RWPE2 (cell line): ENCODE measurements at regions not wholly inside any gene's neighbourhood (a gene's known extent, or its start where the extent isn't known, plus 50 kb on each side); places are given as distances from the start of the nearest gene placed in this dataset.

Source experiments
- ATAC-seq: fragments of 200-7000 bp; cut with Tn5 transposase; 3 replicates; pipeline ENCODE4 v1.9.1; 2021; ENCODE audit warnings: low read depth
- DNase-seq: peaks from one replicate; pipeline ENCODE4 v3.0.0-alpha.2; 2020; ENCODE audit warnings: low spot score
- H3K27ac ChIP-seq: fragments of 450-650 bp; 2 replicates; pipeline ENCODE4 v1.5.1; 2017; ENCODE audit warnings: mild to moderate bottlenecking; ENCODE audit not compliant: poor library complexity, severe bottlenecking
- H3K27me3 ChIP-seq: fragments of 250-450 bp; sonication (Bioruptor Pico); 2 replicates; pipeline ENCODE4 v1.5.1; 2021; ENCODE audit warnings: mild to moderate bottlenecking, moderate library complexity; ENCODE audit not compliant: insufficient read depth, poor library complexity, severe bottlenecking
- H3K36me3 ChIP-seq: fragments of 250-450 bp; sonication (Bioruptor Pico); 2 replicates; pipeline ENCODE4 v1.5.1; 2020; ENCODE audit warnings: low read depth, mild to moderate bottlenecking, moderate library complexity
- H3K4me1 ChIP-seq: fragments of 250-450 bp; sonication (Bioruptor Pico); 2 replicates; pipeline ENCODE4 v1.5.1; 2021; ENCODE audit warnings: mild to moderate bottlenecking, moderate library complexity; ENCODE audit not compliant: insufficient read depth, poor library complexity, severe bottlenecking
- H3K4me3 ChIP-seq: fragments of 250-450 bp; sonication (Bioruptor Pico); 2 replicates; pipeline ENCODE4 v1.5.1; 2021; ENCODE audit warnings: mild to moderate bottlenecking, moderate library complexity; ENCODE audit not compliant: severe bottlenecking
- H3K9me3 ChIP-seq: fragments of 250-450 bp; sonication (Bioruptor Pico); 2 replicates; pipeline ENCODE4 v1.5.1; 2021; ENCODE audit warnings: mild to moderate bottlenecking, moderate library complexity; ENCODE audit not compliant: severe bottlenecking
- CTCF ChIP-seq: fragments of 450-650 bp; IDR thresholded peaks from one replicate; pipeline ENCODE4 v1.5.1; 2017; ENCODE audit warnings: mild to moderate bottlenecking, moderate library complexity; ENCODE audit not compliant: poor library complexity, severe bottlenecking

- Histone ChIP-seq H3K27ac (no peak overlapping the region), H3K36me3 (no peaks in the 10 kb centered on the region), H3K4me1 (no peaks in the 10 kb centered on the region), H3K27me3 (peaks cover 16% of the 10 kb centered on the region), H3K4me3 (no peak overlapping the region), H3K9me3 (no peaks in the 10 kb centered on the region)
- ATAC-seq (no peak), DNase-seq (no peak)
- TF ChIP-seq CTCF = no peak
These were observed 62.5 kb upstream of the CXCL14 start for GRCh38 chr5:135641319-135641718.

GRCh38 chr5:135635451-135635850 lies 56.7 kb upstream of the CXCL14 start:
- H3K27ac ChIP-seq = no peak overlapping the region
- H3K4me3 ChIP-seq = no peak overlapping the region
- H3K36me3 ChIP-seq = no peaks in the 10 kb centered on the region
- ATAC-seq (no peak), DNase-seq (no peak)
- H3K27me3 ChIP-seq = peaks cover 12% of the 10 kb centered on the region
- H3K4me1 ChIP-seq = no peaks in the 10 kb centered on the region
- no peaks in the 10 kb centered on the region for H3K9me3 ChIP-seq
- TF ChIP-seq CTCF = no peak

- Histone ChIP-seq H3K27me3 (peaks cover 4% of the 10 kb centered on the region), H3K4me3 (no peak overlapping the region), H3K27ac (no peak overlapping the region), H3K36me3 (no peaks in the 10 kb centered on the region), H3K9me3 (no peaks in the 10 kb centered on the region), H3K4me1 (no peaks in the 10 kb centered on the region)
- no peak for ATAC-seq
- no peak for TF ChIP-seq CTCF
- no peak for DNase-seq
These were observed 54.0 kb upstream of the CXCL14 start for GRCh38 chr5:135632798-135633197.

GRCh38 chr5:135631391-135631790 lies 52.6 kb upstream of the CXCL14 start:
- DNase-seq = no peak
- no peaks in the 10 kb centered on the region for H3K4me1 ChIP-seq
- no peaks in the 10 kb centered on the region for H3K36me3 ChIP-seq
- no peaks in the 10 kb centered on the region for H3K9me3 ChIP-seq
- TF ChIP-seq CTCF = no peak
- H3K27me3 ChIP-seq = no peaks in the 10 kb centered on the region
- no peak overlapping the region for H3K4me3 ChIP-seq
- no peak for ATAC-seq
- H3K27ac ChIP-seq = no peak overlapping the region

- H3K27me3 ChIP-seq = no peaks in the 10 kb centered on the region
- DNase-seq (no peak), ATAC-seq (no peak)
- no peaks in the 10 kb centered on the region for H3K4me1 ChIP-seq
- no peaks in the 10 kb centered on the region for H3K36me3 ChIP-seq
- H3K4me3 ChIP-seq = no peak overlapping the region
- TF ChIP-seq CTCF = no peak
- H3K27ac ChIP-seq = no peak overlapping the region
- no peaks in the 10 kb centered on the region for H3K9me3 ChIP-seq
These were observed 50.9 kb upstream of the CXCL14 start for GRCh38 chr5:135629666-135630065.
